ELR (cell line): ENCODE measurements at regions not wholly inside any gene's neighbourhood (a gene's known extent, or its start where the extent isn't known, plus 50 kb on each side); places are given as distances from the start of the nearest gene placed in this dataset.

Experiments used
- DNase-seq: peaks from one replicate; pipeline ENCODE4 v3.0.0-alpha.2; 2015; ENCODE audit warnings: low read depth

GRCh38 chr5:143664623-143665022, 147.3 kb upstream of the HMHB1 start:
- no peak for DNase-seq

- no peak for DNase-seq
Observed at GRCh38 chr5:143663872-143664271, 148.1 kb upstream of the HMHB1 start.

GRCh38 chr5:143662020-143662419, 149.9 kb upstream of the HMHB1 start:
- peak; percentile 34 for DNase-seq

GRCh38 chr5:143660625-143661024, 151.3 kb upstream of the HMHB1 start:
- DNase-seq = no peak

- no peak for DNase-seq
Observed at GRCh38 chr5:143659599-143660238, 152.2 kb upstream of the HMHB1 start.

- DNase-seq = no peak
Observed at GRCh38 chr5:143658956-143659355, 153.0 kb upstream of the HMHB1 start.

- DNase-seq = no peak
Observed at GRCh38 chr5:143657647-143658285, 154.2 kb upstream of the HMHB1 start.

GRCh38 chr5:143653766-143654282, 158.1 kb upstream of the HMHB1 start:
- peak; percentile 26 for DNase-seq

GRCh38 chr5:143653256-143653655, 158.7 kb upstream of the HMHB1 start:
- DNase-seq = peak; percentile 12

GRCh38 chr5:143652108-143652700, 159.8 kb upstream of the HMHB1 start:
- DNase-seq = no peak

GRCh38 chr5:143649937-143650621, 161.9 kb upstream of the HMHB1 start:
- no peak for DNase-seq

- DNase-seq = no peak
Observed at GRCh38 chr5:143648696-143649095, 163.3 kb upstream of the HMHB1 start.

GRCh38 chr5:143646961-143647360, 165.0 kb upstream of the HMHB1 start:
- no peak for DNase-seq

- DNase-seq = no peak
Observed at GRCh38 chr5:143645356-143645755, 166.6 kb upstream of the HMHB1 start.

- no peak for DNase-seq
Observed at GRCh38 chr5:143644727-143645126, 167.2 kb upstream of the HMHB1 start.

GRCh38 chr5:143642791-143643190, 169.2 kb upstream of the HMHB1 start:
- DNase-seq = peak; percentile 49

- DNase-seq = no peak
Observed at GRCh38 chr5:143641549-143642355, 170.2 kb upstream of the HMHB1 start.

- no peak for DNase-seq
Observed at GRCh38 chr5:143638654-143639053, 173.3 kb upstream of the HMHB1 start.

GRCh38 chr5:143636931-143637528, 174.9 kb upstream of the HMHB1 start:
- no peak for DNase-seq

- DNase-seq = no peak
Observed at GRCh38 chr5:143635888-143636287, 176.1 kb upstream of the HMHB1 start.

- no peak for DNase-seq
Observed at GRCh38 chr5:143635146-143635752, 176.7 kb upstream of the HMHB1 start.
